SK-N-SH (cell line): ENCODE measurements at regions not wholly inside any gene's neighbourhood (a gene's known extent, or its start where the extent isn't known, plus 50 kb on each side); places are given as distances from the start of the nearest gene placed in this dataset.

Experiments used
- CTCF ChIA-PET: fragments of 300-600, 350-600 bp; formaldehyde crosslinking; extraction: SDS; loops from one replicate; lab custom pipeline; 2021; lab: Yijun Ruan, JAX
- POLR2A ChIA-PET: fragments of 350-600 bp; sonication (Branson Sonifier 250); formaldehyde crosslinking; extraction: SDS; loops from one replicate; lab custom pipeline; 2020; ENCODE audit warnings: antibody characterized with exemption, inconsistent platforms; lab: Yijun Ruan, JAX
- DNase-seq: peaks from one replicate; pipeline ENCODE4 v3.0.0; 2012
- H2AFZ ChIP-seq: fragments of 200-600 bp; sonication (generic); 2 replicates; pipeline ENCODE4 v1.8.1; 2016; ENCODE audit warnings: antibody characterized with exemption, mild to moderate bottlenecking, low read depth
- H3F3A ChIP-seq: fragments of 200-600 bp; sonication (generic); replicated peaks from 2 replicates; pipeline ENCODE3; 2016; ENCODE audit warnings: antibody characterized with exemption, mild to moderate bottlenecking; ENCODE audit not compliant: insufficient read depth
- H3K27ac ChIP-seq, 2 experiments: fragments of 200-500 bp in 1 of 2; fragments of 200-600 bp in 1 of 2; sonication (Bioruptor generic) in 1 of 2; sonication (generic), shearing (Covaris generic) in 1 of 2; 2 replicates each; pipeline versions ENCODE4 v1.5.1 to v1.6.1; 2014 to 2016; ENCODE audit warnings: low read depth in 2 of 2, inconsistent platforms in 1 of 2, low read length in 1 of 2, mild to moderate bottlenecking in 1 of 2, mixed read lengths in 1 of 2
- H3K27me3 ChIP-seq: fragments of 200-600 bp; sonication (generic), shearing (Covaris generic); 2 replicates; pipeline ENCODE4 v1.6.1; 2016; ENCODE audit warnings: mixed run types; ENCODE audit not compliant: insufficient read depth
- H3K36me3 ChIP-seq, 2 experiments: fragments of 200-500 bp in 1 of 2; fragments of 200-600 bp in 1 of 2; sonication (Bioruptor generic) in 1 of 2; sonication (generic) in 1 of 2; replicated peaks in 1 of 2; 2 replicates each; pipeline versions ENCODE3 to v1.5.1; 2014 to 2016; ENCODE audit warnings: low read length in 1 of 2, mild to moderate bottlenecking in 1 of 2; ENCODE audit not compliant: insufficient read depth in 2 of 2, control insufficient read depth in 1 of 2
- H3K4me1 ChIP-seq, 2 experiments: fragments of 200-500 bp in 1 of 2; fragments of 200-600 bp in 1 of 2; sonication (Bioruptor generic) in 1 of 2; sonication (generic), shearing (Covaris generic) in 1 of 2; 2 replicates each; pipeline versions ENCODE4 v1.5.1 to v1.6.1; 2014 to 2016; ENCODE audit warnings: low read depth in 1 of 2, low read length in 1 of 2, mixed run types in 1 of 2; ENCODE audit not compliant: insufficient read depth in 2 of 2, control insufficient read depth in 1 of 2
- H3K4me2 ChIP-seq: fragments of 200-600 bp; sonication (generic), shearing (Covaris generic); 2 replicates; pipeline ENCODE4 v1.6.1; 2017; ENCODE audit warnings: mixed run types
- H3K4me3 ChIP-seq, 2 experiments: fragments of 200-500 bp in 1 of 2; fragments of 200-600 bp in 1 of 2; sonication (Bioruptor generic) in 1 of 2; sonication (generic), shearing (Covaris generic) in 1 of 2; 2 replicates each; pipeline versions ENCODE4 v1.5.1 to v1.8.1; 2014 to 2016; ENCODE audit warnings: low read depth in 2 of 2, inconsistent platforms in 1 of 2, low read length in 1 of 2, mild to moderate bottlenecking in 1 of 2, mixed read lengths in 1 of 2, moderate library complexity in 1 of 2
- H3K79me2 ChIP-seq: fragments of 200-600 bp; sonication (generic); 2 replicates; pipeline ENCODE4 v1.8.1; 2017; ENCODE audit warnings: mild to moderate bottlenecking; ENCODE audit not compliant: insufficient read depth
- H3K9ac ChIP-seq: fragments of 200-600 bp; sonication (generic); 2 replicates; pipeline ENCODE4 v1.6.1; 2017; ENCODE audit warnings: mixed run types
- H3K9me2 ChIP-seq: fragments of 200-600 bp; sonication (generic); 2 replicates; pipeline ENCODE4 v1.6.1; 2017; ENCODE audit warnings: mixed run types
- H3K9me3 ChIP-seq: fragments of 200-600 bp; sonication (generic); 2 replicates; pipeline ENCODE4 v1.6.1; 2017; ENCODE audit warnings: mixed run types, mild to moderate bottlenecking, moderate library complexity
- H4K20me1 ChIP-seq: fragments of 200-600 bp; sonication (generic); 2 replicates; pipeline ENCODE4 v1.6.1; 2017; ENCODE audit warnings: mild to moderate bottlenecking, mixed run types; ENCODE audit not compliant: insufficient read depth
- CTCF ChIP-seq: fragments of 200-600 bp; sonication (generic); IDR thresholded peaks from 2 replicates; pipeline ENCODE4 v1.6.1; 2017; ENCODE audit warnings: antibody characterized with exemption, mild to moderate bottlenecking, moderate library complexity
- EP300 ChIP-seq, 2 experiments: IDR thresholded peaks; 2 replicates each; pipeline versions ENCODE4 v1.4.0 to v1.6.1; 2012; ENCODE audit warnings: borderline replicate concordance in 1 of 2, low read depth in 1 of 2, low read length in 1 of 2
- FOSL2 ChIP-seq: IDR thresholded peaks from 2 replicates; pipeline ENCODE4 v1.4.0; 2012; ENCODE audit warnings: low read depth, mild to moderate bottlenecking, moderate library complexity, borderline replicate concordance
- FOXM1 ChIP-seq: IDR thresholded peaks from 2 replicates; pipeline ENCODE4 v1.4.0; 2012; ENCODE audit warnings: low read depth, mild to moderate bottlenecking
- GABPA ChIP-seq: IDR thresholded peaks from 2 replicates; pipeline ENCODE4 v1.4.0; 2012; ENCODE audit warnings: low read depth, mild to moderate bottlenecking
- MAX ChIP-seq: IDR thresholded peaks from 2 replicates; pipeline ENCODE4 v1.4.0; 2012; ENCODE audit warnings: low read depth
- NRF1 ChIP-seq: IDR thresholded peaks from 2 replicates; pipeline ENCODE4 v1.6.1; 2012; ENCODE audit warnings: low read depth, mild to moderate bottlenecking, low read length
- POLR2AphosphoS5 ChIP-seq: IDR thresholded peaks from 2 replicates; pipeline ENCODE4 v1.6.1; 2012; ENCODE audit warnings: low read depth, low read length
- WGBS: methylation state at CpG from one replicate; pipeline ENCODE4 v1.1.6; 2017; ENCODE audit warnings: low lambda C conversion rate; 5-methylcytosine and 5-hydroxymethylcytosine counted together
- TF ChIP-seq, protein P1 (sequence below): IDR thresholded peaks from 2 replicates; pipeline ENCODE4 v1.4.0; 2012; ENCODE audit warnings: low read depth, borderline replicate concordance

DNA sequence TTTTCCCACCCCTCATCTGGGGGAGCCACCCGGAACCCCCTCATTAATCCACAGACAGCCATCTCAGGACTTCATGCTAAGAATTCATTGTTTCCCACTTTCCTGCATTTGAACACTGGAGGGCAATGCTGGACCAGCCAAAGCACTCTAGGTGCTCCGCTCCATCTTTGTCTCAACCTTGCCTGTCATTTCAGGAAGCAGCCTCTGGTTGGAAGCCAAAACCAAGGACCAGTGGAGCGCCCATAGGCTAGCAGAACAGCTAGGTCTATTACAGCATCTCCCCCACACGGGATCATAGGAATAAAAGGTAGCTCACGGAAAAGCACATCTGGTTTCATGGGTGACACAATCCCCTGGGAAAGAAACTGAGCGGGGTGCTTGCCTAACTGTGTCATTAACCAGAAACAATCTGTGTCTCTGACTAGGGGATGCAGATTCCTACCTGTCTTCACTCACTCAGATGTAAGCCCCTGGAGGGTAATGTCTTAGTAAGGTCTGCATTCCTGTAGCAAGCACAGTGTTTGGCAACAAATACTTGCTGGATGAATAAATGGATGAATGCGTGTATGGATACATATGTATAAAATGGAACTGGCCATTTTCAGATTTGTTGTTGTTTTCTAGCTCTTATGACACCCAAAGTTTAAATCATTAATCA, 197.0 kb downstream of the DAD1 start (continued):
- no peak for TF ChIP-seq FOSL2
- no peak for TF ChIP-seq FOXM1
- TF ChIP-seq GABPA, result no peak
- no peak for TF ChIP-seq POLR2AphosphoS5

DNA sequence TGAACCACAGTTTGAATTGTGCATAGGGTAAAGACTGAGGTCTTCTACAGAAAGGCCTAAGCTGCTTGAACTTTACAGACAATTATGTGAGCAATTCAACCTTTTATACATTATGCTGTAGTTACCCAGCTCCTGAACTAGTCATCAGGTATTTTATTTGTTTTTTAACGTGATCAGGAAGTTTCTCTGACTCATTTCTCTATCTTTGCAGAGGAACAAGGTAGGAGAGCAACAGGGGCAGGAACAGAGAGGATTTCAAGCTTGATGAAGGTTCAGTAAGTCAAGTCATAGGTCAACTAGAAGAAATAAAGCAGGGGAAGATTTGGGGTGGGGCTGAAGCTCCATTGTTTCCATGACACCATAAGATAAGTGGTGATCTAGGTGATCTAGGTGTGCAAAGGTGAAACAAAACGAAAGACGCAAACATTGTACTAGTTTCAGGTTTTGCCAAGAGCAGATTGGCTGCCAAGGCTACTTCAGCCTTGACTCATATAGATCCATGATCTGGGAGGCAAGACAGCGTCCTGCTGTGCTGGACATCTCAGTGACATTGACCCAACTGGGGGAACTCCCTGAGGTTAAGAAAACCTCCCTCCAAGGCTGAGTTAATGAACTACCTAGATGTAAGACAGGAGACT, 198.1 kb downstream of the DAD1 start:
- H3K27me3 ChIP-seq, result peaks cover 65% of the 10 kb centered on the region

More for the DNA sequence above, 198.1 kb downstream of the DAD1 start:
- Histone ChIP-seq H3K9me2 (no peaks in the 10 kb centered on the region), H3F3A (no peaks in the 10 kb centered on the region), H3K9me3 (no peaks in the 10 kb centered on the region), H3K79me2 (no peaks in the 10 kb centered on the region), H3K36me3 (no peaks in the 10 kb centered on the region), H3K4me1 (no peaks in the 10 kb centered on the region; a peak in 2 of 4 replicates), H3K4me3 (no peak overlapping the region), H3K9ac (no peak overlapping the region)
- CTCF ChIA-PET, result interaction anchor here (0.7 to 3.8 kb wide), 9 partner anchors 14 to 481 kb away, joined by 3 to 19 read pairs (median 3); no protein-coding TSS in a partner anchor
- DNase-seq, result no peak
- POLR2A ChIA-PET, result no interaction called here
- 26% methylated on average over 4 of the region's 4 CpGs for WGBS
- TF ChIP-seq CTCF (no peak), NRF1 (no peak), MAX (no peak), EP300 (IDR thresholded peaks at IDR 0.05; ENCODE audit: borderline replicate concordance in 1 of 2, low read depth in 1 of 2, low read length in 1 of 2) (no peak)
- TF ChIP-seq, protein P1, sequence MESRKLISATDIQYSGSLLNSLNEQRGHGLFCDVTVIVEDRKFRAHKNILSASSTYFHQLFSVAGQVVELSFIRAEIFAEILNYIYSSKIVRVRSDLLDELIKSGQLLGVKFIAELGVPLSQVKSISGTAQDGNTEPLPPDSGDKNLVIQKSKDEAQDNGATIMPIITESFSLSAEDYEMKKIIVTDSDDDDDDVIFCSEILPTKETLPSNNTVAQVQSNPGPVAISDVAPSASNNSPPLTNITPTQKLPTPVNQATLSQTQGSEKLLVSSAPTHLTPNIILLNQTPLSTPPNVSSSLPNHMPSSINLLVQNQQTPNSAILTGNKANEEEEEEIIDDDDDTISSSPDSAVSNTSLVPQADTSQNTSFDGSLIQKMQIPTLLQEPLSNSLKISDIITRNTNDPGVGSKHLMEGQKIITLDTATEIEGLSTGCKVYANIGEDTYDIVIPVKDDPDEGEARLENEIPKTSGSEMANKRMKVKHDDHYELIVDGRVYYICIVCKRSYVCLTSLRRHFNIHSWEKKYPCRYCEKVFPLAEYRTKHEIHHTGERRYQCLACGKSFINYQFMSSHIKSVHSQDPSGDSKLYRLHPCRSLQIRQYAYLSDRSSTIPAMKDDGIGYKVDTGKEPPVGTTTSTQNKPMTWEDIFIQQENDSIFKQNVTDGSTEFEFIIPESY, result no peak
- TF ChIP-seq, all 33 proteins: peak for 0
- Histone ChIP-seq H2AFZ (no peak overlapping the region), H3K4me2 (no peak overlapping the region), H4K20me1 (no peaks in the 10 kb centered on the region), H3K27ac (no peak overlapping the region)
